NCI-H526 (cell line): ENCODE measurements at regions not wholly inside any gene's neighbourhood (a gene's known extent, or its start where the extent isn't known, plus 50 kb on each side); places are given as distances from the start of the nearest gene placed in this dataset.
"Not testable (repeated sequence)": the region's sequence is repeated elsewhere in the genome, so short reads cannot be mapped to it uniquely, and the experiment has no call there.

Experiments
- DNase-seq, 2 experiments: peaks; one replicate each; lab custom pipeline; 2025; lab: John Stamatoyannopoulos, UW

- DNase-seq: no peak
Measured at GRCh38 chr21:28877318-28877884, 115.3 kb downstream of the LTN1 start.

GRCh38 chr21:28875078-28875477 is 117.6 kb downstream of the LTN1 start:
- no peak for DNase-seq

DNA sequence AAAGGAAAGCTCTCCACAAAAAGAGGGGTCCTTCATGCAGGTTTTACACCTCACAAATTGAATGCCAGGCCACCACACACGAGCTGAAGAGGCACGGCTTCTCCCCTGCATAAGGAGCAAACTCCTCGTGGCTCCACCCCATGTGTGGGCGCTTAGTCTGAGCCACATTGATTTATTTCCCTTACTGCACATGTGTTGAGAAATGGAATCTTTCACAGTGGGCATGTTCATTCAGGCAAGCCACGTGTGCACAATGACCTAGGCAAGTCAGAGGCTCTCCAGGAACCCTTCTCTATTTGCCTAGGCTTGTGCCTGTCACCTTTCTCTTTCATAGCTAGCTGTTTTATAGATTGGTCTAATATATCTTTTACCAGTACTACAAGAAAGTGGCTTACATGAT is 120.5 kb downstream of the LTN1 start:
- DNase-seq: no peak

DNA sequence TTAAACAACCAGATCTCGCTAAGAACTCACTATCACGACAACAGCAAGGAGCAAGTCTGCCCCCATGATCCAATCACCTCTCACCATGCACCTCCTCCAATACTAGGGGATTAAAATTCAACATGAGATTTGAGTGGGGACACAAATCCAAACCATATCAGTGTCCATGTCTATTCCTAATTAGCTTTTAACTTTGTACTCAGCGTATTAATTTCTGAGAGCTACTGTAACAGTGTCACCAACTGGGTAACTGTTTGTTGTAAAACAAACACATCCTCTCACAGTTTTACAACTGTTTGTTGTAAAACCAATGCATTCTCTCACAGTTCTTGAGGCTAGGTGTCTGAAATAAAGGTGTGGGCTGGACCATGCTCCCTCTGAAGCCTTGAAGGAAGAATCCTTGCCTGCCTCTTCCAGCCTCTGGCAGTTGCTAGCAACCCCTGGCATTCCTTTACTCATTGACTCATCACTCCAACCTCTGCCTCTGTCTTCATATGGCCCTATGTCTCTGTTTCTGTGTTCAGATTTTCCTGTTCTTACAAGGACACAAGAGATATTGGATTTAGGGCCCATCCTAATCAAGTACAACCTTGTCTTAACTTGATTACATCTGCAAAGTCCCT is 121.2 kb downstream of the LTN1 start:
- no peak for DNase-seq

DNA sequence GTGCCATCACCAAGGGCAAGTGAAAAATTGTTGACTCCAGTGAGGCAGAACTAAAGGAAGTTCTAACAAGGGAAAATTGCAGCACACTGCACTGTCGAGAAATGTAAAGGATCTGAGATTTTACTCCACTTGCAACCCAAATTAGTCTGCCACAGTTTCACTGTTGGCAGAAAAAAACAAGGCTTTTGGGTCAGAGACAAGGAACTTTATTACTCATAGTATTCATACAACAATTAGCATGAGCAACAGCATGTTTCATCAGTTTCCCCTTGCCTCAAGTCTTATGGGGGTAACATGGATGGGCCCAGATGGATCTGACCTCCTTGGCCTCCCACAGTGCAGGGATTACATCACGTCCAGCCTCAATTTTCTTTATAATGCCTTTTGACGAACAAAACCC is 125.3 kb downstream of the LTN1 start:
- DNase-seq: no peak

DNA sequence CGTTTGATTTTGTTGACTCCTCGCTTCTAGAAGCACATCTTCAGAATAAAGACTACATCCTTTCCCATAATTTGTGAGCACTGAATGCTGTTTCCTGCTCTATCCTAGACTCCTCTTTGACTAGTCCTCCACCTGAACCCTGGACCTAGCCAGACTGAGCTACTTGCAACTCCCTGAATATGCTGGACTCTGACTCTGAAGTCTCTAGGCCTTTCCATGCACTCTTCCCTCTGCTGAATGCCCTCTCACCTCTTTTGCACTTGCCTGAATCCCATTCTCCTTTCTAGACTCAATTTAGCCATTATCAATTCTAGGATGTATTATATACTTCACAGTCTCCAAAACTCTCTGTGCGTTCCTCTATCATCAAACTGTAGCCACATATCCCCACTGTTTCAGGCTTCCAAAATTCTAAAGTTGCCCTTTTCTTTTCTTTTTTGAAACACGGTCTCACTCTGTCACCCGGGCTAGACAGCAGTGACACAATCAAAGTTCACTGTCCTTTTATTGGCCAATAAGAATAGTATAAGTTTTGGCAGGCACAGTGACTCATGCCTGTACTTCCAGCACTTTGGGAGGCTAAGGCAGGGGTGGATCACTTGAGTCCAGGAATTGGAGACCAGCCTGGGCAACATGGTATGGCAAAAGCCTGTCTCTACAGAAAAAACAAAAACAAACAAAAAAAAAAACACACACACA is 127.0 kb downstream of the LTN1 start:
- DNase-seq: no peak

DNA sequence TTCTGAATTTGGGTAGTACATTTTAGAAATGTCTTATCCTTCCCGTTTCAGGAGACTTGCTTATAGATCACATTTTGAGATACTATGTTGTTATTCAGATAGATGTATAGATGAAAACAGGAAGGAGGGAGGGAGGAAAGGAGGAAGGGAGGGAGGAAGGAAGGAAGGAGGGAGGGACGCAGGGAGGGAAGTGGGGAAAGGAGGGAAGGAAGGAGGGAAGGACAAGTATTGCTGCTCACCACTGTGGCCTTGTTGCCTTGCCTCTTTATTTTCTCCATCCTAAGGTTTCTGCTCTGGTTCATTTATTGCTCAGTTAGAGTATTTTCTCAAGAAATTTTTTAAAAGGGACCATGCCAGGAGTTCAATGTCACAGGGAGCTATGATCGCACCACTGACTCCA is 134.3 kb downstream of the LTN1 start:
- DNase-seq: no peak

DNA sequence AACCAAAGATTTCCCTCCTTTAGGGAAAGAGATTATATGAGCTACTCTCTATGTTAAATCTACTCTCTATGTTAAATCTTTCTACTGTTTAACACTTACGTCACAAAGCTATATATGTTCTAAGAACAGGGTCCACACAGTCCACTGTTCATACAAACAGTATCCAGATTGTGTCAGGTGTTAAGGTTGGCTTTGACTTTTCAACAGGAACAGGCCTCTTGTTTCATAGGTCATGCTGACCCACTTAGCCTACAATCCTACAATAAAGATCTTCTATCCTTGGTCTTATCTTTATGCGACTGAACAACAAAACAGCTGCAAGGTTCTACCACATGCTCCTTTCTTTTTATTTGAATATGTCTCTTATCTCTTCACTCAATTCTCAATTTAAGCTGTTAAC is 134.9 kb downstream of the LTN1 start:
- DNase-seq: no peak

DNA sequence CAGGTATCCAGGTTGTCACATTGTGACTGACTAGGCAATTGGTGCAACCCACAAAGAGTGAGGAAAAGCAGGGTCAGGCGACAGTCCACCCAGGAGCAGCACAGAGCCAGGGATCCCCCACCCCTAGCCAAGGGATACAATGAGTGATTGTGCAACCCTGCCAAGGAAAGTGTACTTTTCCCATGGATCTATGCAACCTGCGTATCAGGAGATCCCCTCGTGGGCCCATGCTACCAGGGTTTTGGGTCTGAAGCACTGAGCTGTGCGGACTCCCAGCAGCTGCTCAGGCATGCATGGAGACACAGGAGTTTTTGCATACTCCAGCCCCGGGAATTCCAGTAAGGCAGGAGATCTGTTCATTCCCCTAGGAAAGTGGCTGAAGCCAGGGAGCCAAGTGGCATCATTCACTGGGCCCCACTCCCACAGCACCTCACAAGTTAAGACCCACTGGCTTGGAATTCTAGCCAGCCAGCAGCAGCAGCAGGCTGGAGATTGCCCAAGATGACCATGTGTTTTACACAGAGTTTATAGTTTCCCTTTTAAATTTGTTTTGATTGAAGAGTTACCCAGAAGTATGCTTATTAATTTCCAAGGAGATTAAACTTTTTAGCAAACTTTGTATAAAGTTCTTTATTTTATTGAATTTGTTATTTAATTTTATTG is 136.0 kb downstream of the LTN1 start:
- DNase-seq: peak; percentile 27 to 72

- no peak for DNase-seq
Measured at GRCh38 chr21:28852706-28853105, 140.0 kb downstream of the LTN1 start.

- DNase-seq: no peak
Measured at GRCh38 chr21:28851645-28852044, 141.0 kb downstream of the LTN1 start.

DNA sequence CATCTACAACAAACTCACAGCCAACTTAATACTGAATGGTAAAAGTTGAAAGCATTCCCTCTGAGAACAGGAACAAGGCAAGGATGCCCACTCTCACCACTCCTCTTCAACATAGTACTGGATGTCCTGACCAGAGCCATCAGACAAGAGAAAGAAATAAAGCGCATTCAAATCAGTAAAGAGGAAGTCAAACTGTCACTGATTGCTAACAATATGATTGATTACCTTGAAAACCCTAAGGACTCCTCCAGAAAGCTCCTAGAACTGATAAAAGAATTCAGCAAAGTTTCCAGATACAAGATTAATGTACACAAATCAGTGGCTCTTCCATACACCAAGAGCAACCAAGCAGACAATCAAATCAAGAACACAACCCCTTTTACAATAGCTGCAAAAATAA is 153.4 kb downstream of the LTN1 start:
- not testable (repeated sequence) for DNase-seq

- DNase-seq: not testable (repeated sequence)
Measured at GRCh38 chr21:28837426-28837825, 155.3 kb downstream of the LTN1 start.

- not testable (repeated sequence) for DNase-seq
Measured at GRCh38 chr21:28836588-28836987, 156.1 kb downstream of the LTN1 start.

DNA sequence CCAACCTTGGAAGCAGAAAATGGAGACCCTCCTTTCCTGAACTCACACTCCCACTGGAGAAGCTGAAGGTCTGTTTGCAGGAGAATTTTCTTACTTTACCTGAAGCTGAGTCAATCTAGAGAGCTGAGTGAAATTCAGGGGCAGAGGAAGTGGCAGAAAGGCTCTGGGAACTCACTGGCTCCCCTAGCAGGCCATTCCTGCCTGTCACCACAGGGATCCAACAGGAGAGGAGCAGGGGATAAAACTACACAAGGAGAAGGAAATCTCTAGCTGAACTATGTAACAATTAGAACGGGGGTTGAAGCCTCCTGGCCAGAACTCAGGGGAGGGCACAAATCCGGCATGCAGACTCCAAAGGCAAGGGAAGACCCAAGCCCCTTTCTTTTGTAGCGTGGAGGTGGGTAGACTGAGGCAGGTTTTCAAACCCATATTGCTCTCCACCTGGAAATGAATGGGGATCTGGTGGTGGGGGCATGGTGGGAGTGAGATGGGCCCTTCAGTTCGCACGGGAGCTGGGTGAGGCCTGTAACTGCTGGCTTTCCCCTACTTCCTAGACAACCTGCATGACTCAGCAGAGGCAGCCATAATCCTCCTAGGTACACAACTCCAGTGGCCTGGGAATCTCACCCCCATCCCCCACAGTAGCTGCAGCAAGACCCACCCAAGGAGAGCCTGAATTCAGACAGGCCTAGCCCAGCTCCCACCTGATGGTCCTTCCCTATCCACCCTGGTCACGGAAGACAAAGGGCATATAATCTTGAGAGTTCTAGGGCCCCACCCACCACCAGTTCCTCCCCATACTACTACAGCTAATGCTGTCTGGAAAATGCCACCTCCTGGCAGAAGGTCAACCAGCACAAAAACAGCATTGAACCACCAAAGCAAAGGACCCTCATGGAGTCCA is 158.1 kb downstream of the LTN1 start:
- DNase-seq: no peak

GRCh38 chr21:28833609-28834008 is 159.1 kb downstream of the LTN1 start:
- DNase-seq: no peak

- no peak for DNase-seq
Measured at GRCh38 chr21:28833182-28833581, 159.5 kb downstream of the LTN1 start.

- no peak for DNase-seq
Measured at GRCh38 chr21:28832715-28833061, 160.0 kb downstream of the LTN1 start.

GRCh38 chr21:28832013-28832714 is 160.5 kb downstream of the LTN1 start:
- no peak for DNase-seq

DNA sequence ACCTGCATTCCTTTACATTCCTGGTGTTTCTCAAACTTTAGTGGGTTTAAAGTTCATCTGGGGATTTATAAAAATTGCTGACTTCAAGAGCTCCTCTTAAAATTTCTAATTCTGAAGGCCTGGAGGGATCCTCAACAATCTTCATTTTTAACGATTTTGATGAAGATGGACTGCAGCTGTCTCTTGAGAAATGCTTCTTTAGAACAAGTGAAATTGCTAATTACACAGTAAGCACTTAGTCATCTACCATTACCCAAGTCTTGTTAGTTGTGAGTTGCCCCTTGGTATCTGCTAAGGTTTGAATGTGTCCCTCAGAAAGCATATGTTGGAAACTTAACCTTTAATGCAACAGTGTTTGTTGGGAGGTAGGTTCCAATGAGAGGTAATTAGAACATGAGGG is 163.7 kb downstream of the LTN1 start:
- no peak for DNase-seq

DNA sequence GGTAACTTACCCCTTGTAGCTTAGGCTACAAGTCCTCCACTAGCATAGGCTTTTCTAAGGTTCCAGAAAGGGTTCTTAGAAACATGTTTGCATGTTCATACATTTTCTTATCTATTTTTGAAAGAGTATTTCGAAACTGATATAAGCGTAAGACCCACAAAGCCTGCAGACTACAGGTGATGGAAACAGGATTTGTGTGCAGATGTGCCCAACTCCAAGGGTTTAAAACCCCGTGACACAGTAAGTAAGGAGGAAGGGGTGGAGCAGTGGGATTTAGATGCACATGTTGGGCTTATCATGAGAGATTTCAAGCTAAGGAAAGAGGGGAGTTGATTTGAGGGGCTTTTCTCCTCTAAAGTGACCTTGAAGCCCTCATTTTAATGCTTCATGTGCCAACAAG is 164.7 kb downstream of the LTN1 start:
- DNase-seq: no peak

- no peak for DNase-seq
Measured at GRCh38 chr21:28827422-28827821, 165.3 kb downstream of the LTN1 start.
